Transverse colon (tissue), 4 donors: ENCODE measurements at regions not wholly inside any gene's neighbourhood (a gene's known extent, or its start where the extent isn't known, plus 50 kb on each side); places are given as distances from the start of the nearest gene placed in this dataset.

Source experiments
- DNase-seq: peaks from one replicate; pipeline ENCODE4 v3.0.0-alpha.2; 2019
- H3K27ac ChIP-seq, 4 donors: fragments of 200-600 bp; sonication (generic); 2 replicates each; pipeline ENCODE4 v1.5.1; 2016 to 2018; ENCODE audit warnings: inconsistent platforms in 4 of 4
- H3K27me3 ChIP-seq: fragments of 200-600 bp; sonication (generic); 2 replicates; pipeline ENCODE4 v1.5.1; 2017; ENCODE audit warnings: inconsistent platforms
- H3K36me3 ChIP-seq, 4 donors: fragments of 200-600 bp; sonication (generic); 2 replicates each; pipeline ENCODE4 v1.5.1; 2017 to 2019; ENCODE audit warnings: inconsistent platforms in 4 of 4
- H3K4me1 ChIP-seq, 4 donors: fragments of 200-600 bp; sonication (generic); 2 replicates each; pipeline ENCODE4 v1.5.1; 2017 to 2020; ENCODE audit warnings: inconsistent platforms in 4 of 4
- H3K4me3 ChIP-seq, 4 donors: fragments of 200-600 bp; sonication (generic); 1 replicate in 1 of 4; 2 replicates in 3 of 4; pipeline versions ENCODE4 v1.5.1 to v1.6.1; 2017 to 2019; ENCODE audit warnings: inconsistent platforms in 4 of 4
- H3K9me3 ChIP-seq, 2 donors: fragments of 200-600 bp; sonication (generic); 2 replicates each; pipeline ENCODE4 v1.5.1; 2017 to 2019; ENCODE audit warnings: inconsistent platforms in 2 of 2
- CTCF ChIP-seq, 5 experiments: fragments of 200-600 bp in 3 of 5; fragments of 450-650 bp in 2 of 5; sonication (generic) in 3 of 5; IDR thresholded peaks; 1 replicate in 2 of 5; 2 replicates in 3 of 5; pipeline ENCODE4 v1.5.1; 2016 to 2017; ENCODE audit warnings: antibody characterized with exemption in 5 of 5, inconsistent platforms in 3 of 5, mild to moderate bottlenecking in 2 of 5, moderate library complexity in 1 of 5
- EP300 ChIP-seq: sonication (generic); formaldehyde crosslinking; IDR thresholded peaks from one replicate; pipeline ENCODE4 v1.6.1; 2017; ENCODE audit warnings: antibody characterized with exemption, low read depth
- POLR2A ChIP-seq: fragments of 450-650 bp; IDR thresholded peaks from one replicate; pipeline ENCODE4 v1.6.1; 2016; ENCODE audit warnings: antibody characterized with exemption, mild to moderate bottlenecking, moderate library complexity
- POLR2AphosphoS5 ChIP-seq, 3 donors: sonication (generic); formaldehyde crosslinking; IDR thresholded peaks; one replicate each; pipeline ENCODE4 v1.6.1; 2016; ENCODE audit warnings: antibody characterized with exemption in 3 of 3
- WGBS, 2 donors: methylation state at CpG; one replicate each; pipeline ENCODE4 v1.1.5; 2018; ENCODE audit warnings: low coverage in 1 of 2; 5-methylcytosine and 5-hydroxymethylcytosine counted together
- in situ Hi-C, 4 donors: fragments of 200-750 bp; cut with MboI; loops; one replicate each; pipeline versions ENCODE4 v1.15.0 to v1.15.1; 2017; ENCODE audit warnings: low sequenced_read_pairs in 3 of 4, low pct_ligation_motif_present in 1 of 4, low pct_unique_long_range_greater_than_20kb in 1 of 4
- intact Hi-C: fragments of 100-400 bp; cut with DNase I; formaldehyde crosslinking; loops from one replicate; pipeline ENCODE4 v1.15.1; 2023; ENCODE audit warnings: low total_unique reads

- in situ Hi-C loops (no loop called here), intact Hi-C loops (no loop called here)
- TF ChIP-seq POLR2A (no peak), POLR2AphosphoS5 (IDR thresholded peaks at IDR 0.05) (no peak), CTCF (IDR thresholded peaks at IDR 0.05) (no peak), EP300 (no peak)
- H3K4me1 ChIP-seq, result no peaks in the 10 kb centered on the region
- 12 to 33% methylated on average over 1 to 2 of the region's 2 CpGs for WGBS, 2 donors
- no peak for DNase-seq
- no peak overlapping the region for H3K27ac ChIP-seq
- no peak overlapping the region for H3K4me3 ChIP-seq
- H3K36me3 ChIP-seq, result no peaks in the 10 kb centered on the region
- H3K27me3 ChIP-seq, result no peaks in the 10 kb centered on the region
- H3K9me3 ChIP-seq, result no peaks in the 10 kb centered on the region
Measured at GRCh38 chr12:74317078-74317601, 220.5 kb upstream of the ATXN7L3B start.

GRCh38 chr12:74317741-74318140, 219.9 kb upstream of the ATXN7L3B start:
- in situ Hi-C loops, result no loop called here
- intact Hi-C loops, result no loop called here
- Histone ChIP-seq H3K4me1 (no peaks in the 10 kb centered on the region), H3K27ac (no peak overlapping the region), H3K9me3 (no peaks in the 10 kb centered on the region), H3K4me3 (no peak overlapping the region), H3K27me3 (no peaks in the 10 kb centered on the region), H3K36me3 (no peaks in the 10 kb centered on the region)
- no peak for DNase-seq
- WGBS, 2 donors, result 29 to 30% methylated on average over 1 of the region's 1 CpG
- TF ChIP-seq POLR2AphosphoS5 (IDR thresholded peaks at IDR 0.05) (no peak), EP300 (no peak), CTCF (IDR thresholded peaks at IDR 0.05) (no peak), POLR2A (no peak)

GRCh38 chr12:74319886-74320285, 217.7 kb upstream of the ATXN7L3B start:
- intact Hi-C loops (no loop called here), in situ Hi-C loops (no loop called here)
- Histone ChIP-seq H3K36me3 (no peaks in the 10 kb centered on the region), H3K27ac (no peak overlapping the region), H3K9me3 (no peaks in the 10 kb centered on the region), H3K27me3 (no peaks in the 10 kb centered on the region), H3K4me1 (no peaks in the 10 kb centered on the region), H3K4me3 (no peak overlapping the region)
- 53 to 79% methylated on average over 2 to 5 of the region's 5 CpGs for WGBS, 2 donors
- no peak for DNase-seq
- TF ChIP-seq POLR2A, result no peak
- TF ChIP-seq POLR2AphosphoS5 (IDR thresholded peaks at IDR 0.05), result no peak
- TF ChIP-seq CTCF (IDR thresholded peaks at IDR 0.05), result no peak
- no peak for TF ChIP-seq EP300

GRCh38 chr12:74321381-74321780, 216.3 kb upstream of the ATXN7L3B start:
- in situ Hi-C loops (no loop called here), intact Hi-C loops (no loop called here)
- no peak overlapping the region for H3K4me3 ChIP-seq
- no peak overlapping the region for H3K27ac ChIP-seq
- WGBS, 2 donors, result 77 to 80% methylated on average over 3 to 6 of the region's 6 CpGs
- no peak for DNase-seq
- H3K9me3 ChIP-seq, result no peaks in the 10 kb centered on the region
- no peaks in the 10 kb centered on the region for H3K36me3 ChIP-seq
- TF ChIP-seq POLR2A (no peak), POLR2AphosphoS5 (IDR thresholded peaks at IDR 0.05) (no peak), CTCF (IDR thresholded peaks at IDR 0.05) (no peak), EP300 (no peak)
- no peaks in the 10 kb centered on the region for H3K27me3 ChIP-seq
- H3K4me1 ChIP-seq, result no peaks in the 10 kb centered on the region
